HG03432 (cell line): ENCODE measurements at regions not wholly inside any gene's neighbourhood (a gene's known extent, or its start where the extent isn't known, plus 50 kb on each side); places are given as distances from the start of the nearest gene placed in this dataset.
"Not testable (repeated sequence)": the region's sequence is repeated elsewhere in the genome, so short reads cannot be mapped to it uniquely, and the experiment has no call there.

Experiments used
- ATAC-seq: cut with Tn5 transposase; IDR thresholded peaks from one replicate; pipeline ENCODE4 v1.9.1; 2021; ENCODE audit warnings: mild to moderate bottlenecking, moderate library complexity; ENCODE audit not compliant: unreplicated experiment

DNA sequence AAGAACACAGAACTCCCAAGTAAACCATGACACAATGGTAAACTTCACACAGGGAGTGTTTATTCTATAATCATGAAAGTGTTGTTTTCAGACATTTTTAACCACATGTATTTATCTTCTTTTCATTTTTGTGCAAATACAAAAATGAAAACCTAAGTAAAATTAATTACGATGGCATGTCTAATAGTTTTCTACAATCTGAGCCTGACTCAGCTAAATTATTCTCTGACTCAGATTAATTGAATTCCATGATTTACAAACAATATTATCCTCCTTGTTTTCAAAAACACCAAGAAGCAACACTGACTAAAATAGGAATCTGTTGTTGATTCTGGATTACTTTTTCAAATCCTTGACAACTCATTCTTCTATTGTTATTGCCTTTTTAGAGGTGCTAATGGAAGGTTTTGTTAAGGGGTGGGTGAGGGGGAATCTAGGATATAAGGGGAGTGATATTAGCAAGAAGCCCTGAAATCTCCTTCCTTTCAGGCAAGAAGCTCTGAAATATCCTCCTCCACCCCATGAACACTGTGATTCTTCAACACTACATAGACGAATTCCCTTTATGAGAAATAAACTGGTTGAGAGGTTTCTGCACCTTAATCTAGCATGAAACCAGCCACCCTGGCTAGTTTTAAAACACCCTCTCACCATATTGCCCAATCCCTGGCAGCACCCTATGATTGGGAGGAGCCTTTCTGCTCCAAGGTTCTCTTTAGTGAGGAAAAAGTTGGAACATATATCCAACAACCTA is 1057.7 kb upstream of the PCDH20 start:
- no peak for ATAC-seq

DNA sequence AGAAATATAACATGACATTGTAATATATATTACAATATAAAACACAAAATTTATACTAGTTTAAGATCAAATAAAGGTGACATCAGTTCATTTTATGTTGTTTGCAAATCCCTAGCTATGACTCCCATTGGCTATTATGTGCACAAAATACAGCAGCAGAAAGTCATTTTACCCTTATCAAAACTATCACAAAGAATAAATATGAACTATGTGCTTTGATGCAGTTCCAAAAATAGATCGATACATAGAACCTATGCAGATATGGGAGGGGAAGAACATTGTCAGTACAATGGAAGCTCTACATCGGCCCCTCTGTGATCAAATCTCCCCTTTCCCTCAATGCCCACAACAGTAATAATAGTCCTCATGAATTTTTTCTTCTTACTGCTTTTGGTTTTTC is 1038.1 kb upstream of the PCDH20 start:
- no peak for ATAC-seq

DNA sequence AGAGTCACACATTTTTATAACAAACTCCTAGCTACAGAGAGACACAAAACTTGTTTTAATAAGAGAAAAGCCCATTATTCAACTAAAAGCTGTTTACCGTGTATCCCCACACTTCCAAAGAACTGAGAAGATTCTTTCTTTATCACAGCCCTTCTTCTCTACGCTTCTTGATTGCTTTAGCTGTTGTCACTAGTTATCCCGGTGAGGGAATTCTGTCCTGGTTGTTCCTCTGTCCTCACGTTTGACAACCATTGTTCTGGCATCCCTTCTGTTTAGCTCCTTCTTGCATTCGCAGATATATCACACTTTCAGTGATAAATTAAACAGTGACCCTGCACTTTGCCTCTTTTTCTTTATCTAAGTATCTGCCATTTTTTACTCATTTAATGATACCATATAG is 1035.1 kb upstream of the PCDH20 start:
- no peak for ATAC-seq

DNA sequence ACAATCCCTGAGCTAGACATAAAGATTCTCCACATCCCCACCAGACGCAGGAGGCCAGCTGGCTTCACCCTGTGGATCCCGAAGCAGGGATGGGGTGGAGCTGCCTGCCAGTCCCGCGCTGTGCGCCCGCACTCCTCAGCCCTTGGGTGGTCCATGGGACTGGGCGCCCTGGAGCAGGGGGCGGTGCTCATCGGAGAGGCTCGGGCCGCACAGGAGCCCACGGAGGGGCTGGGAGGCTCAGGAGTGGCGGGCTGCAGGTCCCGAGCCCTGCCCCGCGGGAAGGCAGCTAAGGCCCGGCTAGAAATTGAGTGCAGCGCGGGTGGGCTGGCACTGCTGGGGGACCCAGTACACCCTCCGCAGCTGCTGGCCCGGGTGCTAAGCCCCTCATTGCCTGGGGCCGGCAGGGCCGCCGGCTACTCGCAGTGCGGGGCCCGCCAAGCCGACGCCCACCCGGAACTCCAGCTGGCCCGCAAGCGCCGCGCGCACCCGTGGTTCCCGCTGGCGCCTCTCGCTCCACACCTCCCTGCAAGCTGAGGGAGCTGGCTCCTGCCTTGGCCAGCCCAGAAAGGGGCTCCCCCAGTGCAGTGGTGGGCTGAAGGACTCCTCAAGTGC is 1032.2 kb upstream of the PCDH20 start:
- ATAC-seq, result not testable (repeated sequence)

DNA sequence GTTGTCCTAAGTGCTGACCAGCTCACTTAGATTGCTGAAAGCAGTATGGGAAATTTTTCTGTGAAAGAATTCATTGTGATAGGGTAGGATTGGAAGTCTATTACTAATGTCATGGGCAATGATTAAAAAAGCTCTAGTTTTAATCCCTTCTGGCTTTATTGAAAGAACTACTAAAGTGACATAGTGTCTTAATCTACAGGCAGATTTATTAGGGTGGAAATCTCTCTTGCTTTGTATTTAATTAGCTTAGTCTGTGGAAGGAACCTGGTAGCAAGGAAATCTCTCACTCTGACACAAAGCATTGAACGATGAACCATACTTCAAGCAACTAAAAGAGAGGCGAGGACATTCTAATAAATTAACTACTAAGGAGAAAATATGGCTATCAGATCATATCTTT is 1029.2 kb upstream of the PCDH20 start:
- no peak for ATAC-seq

DNA sequence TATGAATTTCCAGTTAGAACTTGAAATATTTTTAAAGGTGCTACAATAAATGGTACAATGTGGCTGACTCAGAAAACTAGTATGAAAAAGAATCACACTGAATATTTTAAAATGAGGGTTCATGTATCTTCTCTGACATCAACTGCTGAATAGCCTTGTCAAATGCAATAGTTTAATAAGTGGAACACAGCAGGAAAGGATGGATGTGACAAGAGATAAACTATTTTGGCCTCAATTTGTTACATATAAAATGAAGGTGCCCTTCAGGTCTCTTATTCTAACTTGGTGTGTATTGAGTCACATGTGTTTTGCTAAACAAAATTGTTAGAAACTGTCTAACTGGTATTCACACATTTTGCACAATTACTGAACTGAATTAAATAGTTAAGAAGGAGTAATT is 1018.4 kb upstream of the PCDH20 start:
- no peak for ATAC-seq

DNA sequence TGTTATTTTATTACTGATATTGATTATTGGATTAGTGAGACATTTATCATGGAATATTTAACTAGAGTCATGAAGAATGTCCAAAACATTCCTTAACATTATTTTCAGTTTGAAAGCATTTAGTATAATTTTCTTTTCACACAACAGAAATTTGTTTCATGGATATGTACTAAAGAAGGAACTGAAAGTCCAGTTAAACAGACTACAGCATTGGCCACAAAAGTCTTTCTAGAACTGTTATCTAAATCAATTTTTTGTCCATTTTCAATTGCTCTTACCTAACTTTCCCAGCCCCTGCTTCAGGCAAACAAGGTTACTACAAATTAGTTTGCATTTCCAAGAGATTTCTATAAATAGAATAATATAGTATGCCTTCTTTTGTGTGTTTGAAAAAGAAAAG is 1018.0 kb upstream of the PCDH20 start:
- no peak for ATAC-seq

DNA sequence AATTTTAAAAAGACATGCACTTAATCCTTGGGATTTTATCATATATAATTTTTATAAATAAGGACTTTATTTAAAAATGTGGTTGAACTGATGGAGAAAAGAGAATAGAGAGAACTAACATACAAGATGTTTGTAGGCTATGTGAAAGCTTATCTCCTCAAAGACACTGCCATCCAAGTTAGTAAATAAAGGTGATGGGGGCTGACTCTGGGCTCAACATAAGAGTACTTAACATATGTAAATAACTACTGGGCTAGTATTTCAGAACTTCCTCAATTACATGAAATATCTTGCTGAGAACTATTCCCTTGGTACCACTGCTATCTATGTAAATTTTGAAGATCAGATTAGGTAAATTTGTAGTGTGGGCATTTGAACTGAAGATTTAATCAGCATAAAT is 1017.3 kb upstream of the PCDH20 start:
- ATAC-seq, result no peak

DNA sequence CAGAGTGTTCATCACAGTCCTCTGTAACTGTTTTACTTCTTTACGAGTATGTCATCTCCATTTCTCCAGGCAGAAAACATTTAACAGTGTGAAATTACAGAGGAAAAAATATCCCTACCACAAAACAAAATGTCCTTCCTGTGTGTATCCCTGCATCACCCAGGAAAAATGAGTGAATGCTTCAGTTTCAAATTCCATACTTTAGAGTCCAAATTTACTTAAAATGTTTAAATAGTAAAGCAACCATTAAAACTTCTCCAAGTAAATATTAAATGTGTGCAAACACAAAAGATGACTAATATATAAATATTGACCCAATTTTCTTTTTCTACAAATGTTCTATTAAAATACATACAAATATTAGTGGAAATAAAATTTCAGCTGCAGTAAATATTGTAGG is 1016.6 kb upstream of the PCDH20 start:
- ATAC-seq, result no peak

DNA sequence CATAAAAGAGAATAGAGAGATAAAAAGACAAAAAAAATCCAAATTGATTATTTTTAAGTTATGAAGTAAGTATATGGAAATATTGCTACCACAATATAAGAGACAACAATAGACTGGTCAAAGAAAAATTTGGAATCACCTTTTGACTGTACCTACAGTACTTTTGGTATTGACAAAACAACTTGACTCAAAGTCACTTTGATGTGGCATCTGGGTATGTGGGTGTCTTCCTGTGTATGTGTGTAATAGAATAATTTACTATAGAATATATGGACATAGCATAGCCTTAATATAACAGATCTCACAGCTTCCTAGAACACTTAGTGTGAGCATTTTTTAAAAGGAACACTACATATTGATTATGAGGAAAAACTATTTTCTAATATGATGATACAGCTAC is 1016.2 kb upstream of the PCDH20 start:
- ATAC-seq, result no peak

DNA sequence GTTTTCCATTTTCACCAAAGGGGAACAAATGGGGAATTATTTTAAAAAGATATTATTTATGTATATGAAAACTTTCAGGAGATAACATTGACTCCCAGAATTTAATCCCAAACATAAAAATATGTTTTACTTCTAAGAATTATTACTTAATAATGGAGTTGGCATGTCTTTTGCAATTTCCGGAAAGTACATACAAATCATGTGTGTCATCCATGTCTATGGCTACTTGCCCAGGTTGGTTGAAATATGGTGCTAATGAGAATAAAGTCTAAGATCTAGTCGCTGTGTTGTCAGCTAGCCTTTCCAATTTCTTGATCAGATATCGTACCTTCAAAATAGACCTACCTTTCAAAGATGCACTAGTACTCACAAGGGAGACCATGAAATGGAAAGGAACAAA is 1003.2 kb upstream of the PCDH20 start:
- no peak for ATAC-seq

DNA sequence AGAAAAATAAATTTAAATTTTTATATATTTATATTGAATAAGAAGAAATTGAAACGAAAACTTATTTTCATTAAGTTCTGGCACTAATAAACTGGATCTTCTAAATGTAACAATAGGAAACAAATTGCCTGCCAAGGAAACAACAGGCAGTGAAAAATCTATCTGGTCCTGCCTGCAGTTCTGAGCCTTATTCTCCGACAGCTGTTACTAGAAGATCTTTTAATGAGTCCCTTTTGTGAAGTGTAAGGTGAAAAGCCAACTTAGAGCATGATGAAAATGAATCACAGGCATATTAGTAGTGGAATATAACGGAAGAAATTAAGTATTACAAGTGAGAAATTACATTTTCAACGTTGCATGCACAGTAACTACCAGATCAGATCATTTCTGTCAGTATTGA is 1002.7 kb upstream of the PCDH20 start:
- no peak for ATAC-seq

DNA sequence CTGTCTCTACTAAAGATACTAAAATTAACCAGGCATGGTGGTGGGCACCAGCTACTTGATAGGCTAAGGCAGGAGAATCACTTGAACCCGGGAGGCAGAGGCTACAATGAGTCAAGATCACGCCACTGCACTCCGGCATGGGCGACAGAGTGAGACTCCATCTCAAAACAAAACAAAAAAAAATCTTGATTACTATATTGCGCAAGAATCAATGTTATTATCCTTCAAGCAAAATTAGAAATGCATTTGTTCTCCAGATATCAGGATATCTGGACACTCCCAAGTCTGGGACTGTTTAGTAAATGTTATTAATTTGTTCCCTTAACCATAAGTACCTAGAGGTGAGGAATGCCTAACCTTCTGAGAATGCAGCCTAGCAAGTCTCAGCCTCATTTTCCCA is 992.2 kb upstream of the PCDH20 start:
- ATAC-seq, result no peak

DNA sequence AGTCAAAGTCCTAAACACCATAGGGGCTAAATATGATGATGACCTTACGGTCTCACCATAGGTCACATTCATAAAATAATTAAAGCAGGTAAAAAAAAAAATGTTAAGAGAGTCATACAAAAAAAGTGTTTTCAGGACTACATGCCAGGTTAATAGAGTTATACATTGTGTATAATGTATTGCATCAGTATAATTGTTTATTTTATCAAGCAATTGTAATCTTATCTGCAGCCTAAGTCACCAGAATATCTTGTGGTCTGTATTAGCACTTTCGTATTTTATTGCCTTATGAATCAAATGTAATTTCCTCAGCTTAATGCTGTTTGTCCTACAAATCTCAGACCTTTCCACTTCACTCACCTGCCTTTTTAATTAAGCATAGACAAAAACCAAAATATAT is 972.9 kb upstream of the PCDH20 start:
- ATAC-seq, result no peak

DNA sequence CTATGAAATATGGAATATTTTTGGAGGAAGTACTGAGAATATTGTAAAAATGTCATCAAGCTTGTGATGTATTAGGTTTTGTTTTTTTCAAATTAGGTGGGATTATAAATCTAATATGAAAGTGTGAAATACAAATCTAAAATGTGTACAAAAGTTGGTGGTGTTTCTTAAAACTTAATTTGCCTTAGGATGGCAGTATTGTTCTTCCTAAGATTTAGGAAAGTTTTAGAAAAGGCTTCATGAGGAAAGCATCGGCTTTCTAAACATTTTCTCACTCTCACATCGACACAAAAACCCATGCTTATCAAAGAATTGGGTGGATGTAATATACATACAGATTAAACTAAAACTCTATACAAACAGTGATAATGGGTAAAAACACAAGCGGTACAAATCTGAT is 972.0 kb upstream of the PCDH20 start:
- ATAC-seq, result no peak

DNA sequence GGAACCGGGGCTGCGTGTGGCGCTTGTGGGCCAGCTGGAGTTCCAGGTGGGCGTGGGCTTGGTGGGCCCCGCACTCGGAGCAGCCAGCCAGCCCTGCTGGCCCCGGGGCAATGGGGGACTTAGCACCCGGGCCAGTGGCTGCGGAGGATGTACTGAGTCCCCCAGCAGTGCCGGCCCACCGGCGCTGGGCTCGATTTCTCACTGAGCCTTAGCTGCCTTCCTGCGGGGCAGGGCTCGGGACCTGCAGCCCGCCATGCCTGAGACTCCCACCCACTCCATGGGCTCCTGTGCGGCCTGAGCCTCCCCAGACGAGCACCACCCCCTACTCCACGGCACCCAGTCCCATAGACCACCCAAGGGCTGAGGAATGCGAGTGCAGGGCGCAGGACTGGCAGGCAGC is 963.6 kb upstream of the PCDH20 start:
- not testable (repeated sequence) for ATAC-seq

DNA sequence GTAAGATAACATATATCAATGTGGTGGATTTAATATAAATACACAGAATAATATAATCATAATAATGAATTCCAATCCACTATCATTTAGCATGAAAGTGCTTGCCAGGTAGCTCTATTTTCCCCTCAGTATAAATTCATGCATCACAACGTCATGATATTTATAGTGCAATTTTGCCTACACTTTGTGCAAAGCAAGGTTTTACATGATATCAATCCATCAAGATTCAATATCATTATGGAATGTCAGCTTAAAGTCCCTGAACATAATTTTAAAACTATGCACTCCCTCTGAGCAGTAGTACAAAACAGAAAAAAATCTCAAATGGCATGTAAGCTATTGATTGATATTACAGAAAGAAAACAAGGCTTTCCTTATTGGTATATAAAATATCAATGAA is 962.2 kb upstream of the PCDH20 start:
- ATAC-seq, result no peak

DNA sequence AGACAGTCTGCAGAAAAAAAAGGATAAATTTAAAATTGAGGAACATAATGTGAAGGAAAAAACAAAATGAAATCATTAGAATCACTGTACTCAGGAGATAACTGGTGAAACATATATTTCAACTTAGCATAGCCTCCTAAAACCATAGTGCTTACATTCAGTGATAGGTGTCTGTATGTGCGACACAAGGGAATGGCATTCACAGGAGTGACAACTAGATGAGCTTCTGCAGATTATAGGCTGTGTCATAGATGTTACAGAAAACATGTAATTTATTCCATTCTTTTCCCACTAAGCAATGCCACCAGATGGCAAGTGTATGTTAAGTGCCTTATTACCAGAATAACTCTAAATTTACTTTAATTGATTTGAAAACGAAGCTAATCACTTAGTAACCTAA is 960.0 kb upstream of the PCDH20 start:
- no peak for ATAC-seq

DNA sequence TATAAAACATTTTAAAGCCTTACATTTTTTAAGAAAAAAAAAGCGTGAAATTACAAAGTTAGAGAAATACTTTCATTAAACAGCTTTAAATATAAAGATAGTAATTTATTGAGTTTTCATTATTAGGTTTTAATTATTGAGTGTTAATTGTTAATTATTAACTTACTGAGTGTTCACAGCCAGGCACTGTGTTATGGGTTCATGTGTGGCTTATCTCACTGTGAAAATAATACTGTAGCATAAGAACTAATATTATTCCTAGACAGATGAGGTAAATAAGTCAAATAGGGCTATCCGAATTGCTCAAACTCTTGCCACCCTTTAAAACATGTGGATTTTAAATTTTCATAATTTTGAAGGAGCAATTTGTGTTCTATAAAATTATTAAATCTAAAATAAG is 956.1 kb upstream of the PCDH20 start:
- no peak for ATAC-seq

DNA sequence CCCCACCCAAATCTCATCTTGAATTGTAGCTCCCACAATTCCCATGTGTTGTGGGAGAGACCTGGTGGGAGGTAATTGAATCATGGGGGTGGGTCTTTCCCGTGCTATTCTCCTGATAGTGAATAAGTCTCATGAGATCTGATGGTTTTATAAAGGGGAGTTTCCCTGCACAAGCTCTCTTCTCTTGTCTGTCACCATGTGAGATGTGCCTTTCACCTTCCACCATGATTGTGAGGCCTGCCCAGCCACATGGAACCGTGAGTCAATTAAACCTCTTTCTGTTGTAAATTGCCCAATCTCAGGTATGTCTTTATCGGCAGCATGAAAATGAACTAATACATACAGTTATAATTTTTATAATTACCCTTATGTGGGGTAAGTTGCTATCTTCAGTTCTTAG is 952.3 kb upstream of the PCDH20 start:
- not testable (repeated sequence) for ATAC-seq

DNA sequence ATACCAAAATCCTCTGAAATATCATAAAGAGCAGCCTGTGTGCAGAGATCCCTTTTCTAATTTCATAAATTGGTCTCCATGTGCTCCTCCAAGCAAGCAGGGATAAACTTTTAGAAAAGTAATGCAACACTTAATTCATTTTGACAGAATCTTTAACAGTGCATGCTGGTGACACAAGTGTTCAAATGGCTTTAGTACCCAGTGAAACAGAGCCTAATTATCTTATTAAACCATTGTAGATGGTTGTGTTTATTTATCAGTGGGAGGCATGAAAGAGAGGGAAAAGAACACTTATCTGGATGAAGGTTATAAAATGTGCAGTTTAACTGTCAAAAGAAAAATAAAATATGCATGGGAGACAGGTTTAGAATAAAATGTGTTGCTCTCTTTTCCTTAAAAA is 945.0 kb upstream of the PCDH20 start:
- ATAC-seq, result no peak

DNA sequence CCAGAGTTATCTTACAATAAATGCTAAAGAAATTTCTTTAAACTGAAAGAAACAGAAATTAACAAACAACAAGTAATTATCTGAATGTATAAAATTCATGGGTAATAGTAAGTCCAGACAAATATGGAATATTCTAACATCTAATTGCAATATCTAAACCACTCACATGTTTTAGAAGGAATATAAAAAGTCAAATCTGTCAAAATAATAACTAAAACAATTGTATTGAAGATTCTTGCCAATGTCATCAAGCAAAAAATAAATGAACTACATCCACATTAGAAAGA is 942.9 kb upstream of the PCDH20 start:
- ATAC-seq, result no peak
